Stomach (tissue), 4 donors: ENCODE measurements at regions not wholly inside any gene's neighbourhood (a gene's known extent, or its start where the extent isn't known, plus 50 kb on each side); places are given as distances from the start of the nearest gene placed in this dataset.
"Not testable (repeated sequence)": the region's sequence is repeated elsewhere in the genome, so short reads cannot be mapped to it uniquely, and the experiment has no call there.

Experiments used
- EP300 ChIP-seq: sonication (generic); formaldehyde crosslinking; IDR thresholded peaks from one replicate; pipeline ENCODE4 v1.6.1; 2017; ENCODE audit warnings: antibody characterized with exemption
- POLR2AphosphoS5 ChIP-seq, 3 donors: sonication (generic); formaldehyde crosslinking; IDR thresholded peaks; one replicate each; pipeline ENCODE4 v1.6.1; 2016; ENCODE audit warnings: antibody characterized with exemption in 3 of 3
- TF ChIP-seq, protein P1 (sequence below), 7 experiments: fragments of 450-650 bp in 4 of 7; fragments of 200-600 bp in 3 of 7; sonication (generic) in 3 of 7; IDR thresholded peaks; one replicate each; pipeline ENCODE4 v1.5.1; 2016 to 2019; ENCODE audit warnings: antibody characterized with exemption in 7 of 7, control low read depth in 2 of 7, mild to moderate bottlenecking in 1 of 7

DNA sequence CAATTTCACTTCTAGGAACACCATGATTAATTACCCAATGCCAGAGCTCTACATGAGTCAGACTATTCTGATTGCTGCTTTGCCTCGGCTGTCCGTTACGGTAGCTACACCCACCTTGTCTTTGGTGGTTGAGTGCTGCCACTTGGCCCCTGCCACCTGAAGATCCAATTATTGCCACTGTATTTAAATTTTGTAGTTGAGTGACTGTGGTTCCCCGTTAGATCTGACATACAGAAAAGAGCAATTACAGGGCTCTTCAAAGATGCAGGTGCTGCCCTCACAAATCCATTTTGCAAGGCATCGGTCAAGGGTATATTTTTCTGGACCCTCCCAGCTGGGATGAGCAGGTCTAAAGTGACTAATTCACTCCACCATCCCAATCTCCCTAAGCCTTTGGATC lies 383.5 kb upstream of the RUNX1 start:
- TF ChIP-seq, protein P1, sequence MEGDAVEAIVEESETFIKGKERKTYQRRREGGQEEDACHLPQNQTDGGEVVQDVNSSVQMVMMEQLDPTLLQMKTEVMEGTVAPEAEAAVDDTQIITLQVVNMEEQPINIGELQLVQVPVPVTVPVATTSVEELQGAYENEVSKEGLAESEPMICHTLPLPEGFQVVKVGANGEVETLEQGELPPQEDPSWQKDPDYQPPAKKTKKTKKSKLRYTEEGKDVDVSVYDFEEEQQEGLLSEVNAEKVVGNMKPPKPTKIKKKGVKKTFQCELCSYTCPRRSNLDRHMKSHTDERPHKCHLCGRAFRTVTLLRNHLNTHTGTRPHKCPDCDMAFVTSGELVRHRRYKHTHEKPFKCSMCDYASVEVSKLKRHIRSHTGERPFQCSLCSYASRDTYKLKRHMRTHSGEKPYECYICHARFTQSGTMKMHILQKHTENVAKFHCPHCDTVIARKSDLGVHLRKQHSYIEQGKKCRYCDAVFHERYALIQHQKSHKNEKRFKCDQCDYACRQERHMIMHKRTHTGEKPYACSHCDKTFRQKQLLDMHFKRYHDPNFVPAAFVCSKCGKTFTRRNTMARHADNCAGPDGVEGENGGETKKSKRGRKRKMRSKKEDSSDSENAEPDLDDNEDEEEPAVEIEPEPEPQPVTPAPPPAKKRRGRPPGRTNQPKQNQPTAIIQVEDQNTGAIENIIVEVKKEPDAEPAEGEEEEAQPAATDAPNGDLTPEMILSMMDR (IDR thresholded peaks at IDR 0.05) = not testable (repeated sequence)
- not testable (repeated sequence) for TF ChIP-seq POLR2AphosphoS5 (IDR thresholded peaks at IDR 0.05); EP300
